ENCODE measurements at regions not wholly inside any gene's neighbourhood (a gene's known extent, or its start where the extent isn't known, plus 50 kb on each side); places are given as distances from the start of the nearest gene placed in this dataset.

GRCh38 chr9:91163444-91163772, 198.3 kb downstream of the AUH start:
- ATAC-seq, result no peak
- no peak for TF ChIP-seq POU6F1 (CRISPR knock-in tag; IDR thresholded peaks at IDR 0.05; ENCODE audit: borderline replicate concordance, low read depth)
- no peak for TF ChIP-seq RARB (CRISPR knock-in tag; IDR thresholded peaks at IDR 0.05)
- TF ChIP-seq ZC3H10 (CRISPR knock-in tag; IDR thresholded peaks at IDR 0.05), result no peak
- TF ChIP-seq ZNF8 (CRISPR knock-in tag; IDR thresholded peaks at IDR 0.05), result no peak
- no peak for TF ChIP-seq ZFP30 (CRISPR knock-in tag; IDR thresholded peaks at IDR 0.05)

GRCh38 chr9:91163773-91164471, 197.8 kb downstream of the AUH start:
- TF ChIP-seq TSHZ2 (CRISPR knock-in tag; IDR thresholded peaks at IDR 0.05) (no peak), SNAI2 (CRISPR knock-in tag; IDR thresholded peaks at IDR 0.05) (no peak), ZNF70 (CRISPR knock-in tag; IDR thresholded peaks at IDR 0.05) (no peak), CSRNP3 (CRISPR knock-in tag; IDR thresholded peaks at IDR 0.05) (no peak), PPARA (CRISPR knock-in tag; IDR thresholded peaks at IDR 0.05; ENCODE audit: borderline replicate concordance) (no peak), CSDC2 (CRISPR knock-in tag; IDR thresholded peaks at IDR 0.05) (no peak), BACH2 (CRISPR knock-in tag; IDR thresholded peaks at IDR 0.05; ENCODE audit: borderline replicate concordance) (no peak), ESRRG (CRISPR knock-in tag; IDR thresholded peaks at IDR 0.05) (no peak)
- ATAC-seq, result no peak
